HAP-1 (cell line): ENCODE measurements at regions not wholly inside any gene's neighbourhood (a gene's known extent, or its start where the extent isn't known, plus 50 kb on each side); places are given as distances from the start of the nearest gene placed in this dataset.

Experiments
- DNase-seq, 2 experiments: peaks; one replicate each; pipeline ENCODE4 v3.0.0-alpha.2; 2016 to 2020; ENCODE audit warnings: low spot score in 2 of 2
- H3K27me3 ChIP-seq: fragments of 250-450 bp; sonication (Bioruptor Pico); 2 replicates; pipeline ENCODE4 v1.5.1; 2020; ENCODE audit warnings: low read depth, mild to moderate bottlenecking, moderate library complexity
- H3K36me3 ChIP-seq: fragments of 250-450 bp; sonication (Bioruptor Pico); replicated peaks from 2 replicates; pipeline ENCODE4 v1.5.1; 2020; ENCODE audit warnings: mild to moderate bottlenecking
- H3K4me1 ChIP-seq: fragments of 250-450 bp; sonication (Bioruptor Pico); 2 replicates; pipeline ENCODE4 v1.5.1; 2020; ENCODE audit warnings: mild to moderate bottlenecking
- H3K4me3 ChIP-seq: fragments of 250-450 bp; sonication (Bioruptor Pico); 2 replicates; pipeline ENCODE4 v1.5.1; 2020; ENCODE audit warnings: mild to moderate bottlenecking, moderate library complexity
- H3K9me3 ChIP-seq: fragments of 250-450 bp; sonication (Bioruptor Pico); 2 replicates; pipeline ENCODE4 v1.5.1; 2020; ENCODE audit warnings: mild to moderate bottlenecking, moderate library complexity
- in situ Hi-C: fragments of 300-500 bp; cut with MboI; formaldehyde crosslinking; loops from 3 replicates; pipeline ENCODE4 v1.14.3; 2020; ENCODE audit warnings: low sequenced_read_pairs, inconsistent platforms, mixed read lengths

DNA sequence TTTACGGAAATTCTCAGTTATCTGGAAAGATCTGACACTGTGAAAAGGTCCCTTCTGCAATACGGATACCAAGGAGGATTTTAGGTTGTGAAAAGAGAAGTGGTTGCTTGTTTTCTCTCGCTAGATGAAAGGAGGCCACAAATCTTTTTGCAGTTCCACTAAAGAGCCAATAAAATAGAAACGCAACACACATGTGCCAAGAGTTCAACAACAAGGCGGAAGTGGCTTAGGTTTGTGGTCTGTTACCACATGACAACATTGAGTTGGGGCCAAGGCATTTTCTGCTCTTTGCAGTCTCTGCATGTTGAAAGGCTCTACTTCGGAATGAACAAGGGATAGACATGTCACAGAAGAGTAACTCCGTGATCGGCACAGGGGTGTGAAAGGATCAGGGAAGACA, 115.7 kb upstream of the OSR1 start:
- H3K4me3 ChIP-seq = no peak overlapping the region
- H3K4me1 ChIP-seq = no peaks in the 10 kb centered on the region
- DNase-seq = no peak
- H3K27me3 ChIP-seq = no peaks in the 10 kb centered on the region
- in situ Hi-C loops = no loop called here
- H3K36me3 ChIP-seq = no peaks in the 10 kb centered on the region
- no peaks in the 10 kb centered on the region for H3K9me3 ChIP-seq

GRCh38 chr2:19473350-19473749, 114.9 kb upstream of the OSR1 start:
- no peaks in the 10 kb centered on the region for H3K27me3 ChIP-seq

GRCh38 chr2:19472391-19472978, 114.1 kb upstream of the OSR1 start:
- DNase-seq = no peak
- Histone ChIP-seq H3K4me3 (no peak overlapping the region), H3K9me3 (no peaks in the 10 kb centered on the region), H3K36me3 (no peaks in the 10 kb centered on the region), H3K4me1 (no peaks in the 10 kb centered on the region), H3K27me3 (no peaks in the 10 kb centered on the region)
- in situ Hi-C loops = no loop called here

More at GRCh38 chr2:19473350-19473749, 114.9 kb upstream of the OSR1 start:
- Histone ChIP-seq H3K36me3 (no peaks in the 10 kb centered on the region), H3K9me3 (no peaks in the 10 kb centered on the region), H3K4me3 (no peak overlapping the region), H3K4me1 (no peaks in the 10 kb centered on the region)
- no peak for DNase-seq
- in situ Hi-C loops = no loop called here

DNA sequence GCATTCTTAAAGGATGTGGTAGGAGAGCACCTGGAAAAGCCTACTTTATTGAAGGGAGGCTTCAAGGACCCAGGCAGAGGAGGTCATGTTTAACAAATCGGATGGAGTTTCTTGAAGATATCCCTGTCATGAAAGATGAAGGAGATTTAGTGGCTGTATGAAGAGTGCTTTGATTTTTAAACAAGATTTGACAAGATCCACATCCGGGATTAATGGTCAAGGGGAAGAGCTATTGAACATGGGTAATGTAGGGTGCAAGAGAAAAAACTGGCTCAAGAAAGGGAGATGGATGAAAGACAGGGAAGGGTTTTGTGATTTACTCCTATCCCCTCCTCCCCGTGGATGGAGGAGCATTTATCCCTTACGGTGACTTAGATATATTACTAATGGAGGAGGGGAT, 113.1 kb upstream of the OSR1 start:
- in situ Hi-C loops = no loop called here
- DNase-seq = no peak
- Histone ChIP-seq H3K9me3 (no peaks in the 10 kb centered on the region), H3K4me1 (no peaks in the 10 kb centered on the region), H3K27me3 (no peaks in the 10 kb centered on the region), H3K36me3 (no peaks in the 10 kb centered on the region), H3K4me3 (no peak overlapping the region)

- H3K9me3 ChIP-seq = no peaks in the 10 kb centered on the region
- no peak overlapping the region for H3K4me3 ChIP-seq
- no peaks in the 10 kb centered on the region for H3K4me1 ChIP-seq
- no peaks in the 10 kb centered on the region for H3K36me3 ChIP-seq
- no peaks in the 10 kb centered on the region for H3K27me3 ChIP-seq
- in situ Hi-C loops = no loop called here
- DNase-seq = no peak
Observed at GRCh38 chr2:19465978-19466377, 107.6 kb upstream of the OSR1 start.

DNA sequence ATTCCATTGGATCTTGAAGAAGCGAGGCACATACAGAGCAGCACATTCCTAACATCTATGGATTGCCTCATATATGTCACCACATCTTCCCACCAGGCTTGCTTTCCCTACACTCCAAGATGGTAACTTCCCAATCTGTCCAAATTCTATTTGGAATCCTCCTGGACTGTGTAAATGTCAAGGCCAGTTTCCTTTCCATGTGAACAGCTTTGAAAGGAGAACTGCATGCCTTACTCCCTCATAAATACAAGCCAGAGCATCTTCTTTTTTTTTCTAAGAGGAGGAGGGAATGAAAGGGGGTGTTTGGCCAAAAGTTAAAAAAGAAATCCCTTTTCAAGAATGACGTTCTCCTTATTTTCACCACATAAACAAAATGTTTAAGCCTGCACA, 103.8 kb upstream of the OSR1 start:
- Histone ChIP-seq H3K9me3 (no peaks in the 10 kb centered on the region), H3K36me3 (no peaks in the 10 kb centered on the region), H3K4me3 (no peak overlapping the region), H3K27me3 (no peaks in the 10 kb centered on the region), H3K4me1 (no peaks in the 10 kb centered on the region)
- in situ Hi-C loops = no loop called here
- no peak for DNase-seq

GRCh38 chr2:19461504-19462255, 103.3 kb upstream of the OSR1 start:
- no peaks in the 10 kb centered on the region for H3K4me1 ChIP-seq
- H3K9me3 ChIP-seq = no peaks in the 10 kb centered on the region
- no peaks in the 10 kb centered on the region for H3K36me3 ChIP-seq
- DNase-seq = no peak
- no peaks in the 10 kb centered on the region for H3K27me3 ChIP-seq
- no peak overlapping the region for H3K4me3 ChIP-seq
- in situ Hi-C loops = no loop called here

GRCh38 chr2:19460761-19461160, 102.3 kb upstream of the OSR1 start:
- Histone ChIP-seq H3K4me3 (no peak overlapping the region), H3K36me3 (no peaks in the 10 kb centered on the region), H3K4me1 (no peaks in the 10 kb centered on the region), H3K27me3 (no peaks in the 10 kb centered on the region), H3K9me3 (no peaks in the 10 kb centered on the region)
- no peak for DNase-seq
- in situ Hi-C loops = no loop called here

- H3K4me1 ChIP-seq = no peaks in the 10 kb centered on the region
- DNase-seq = no peak
- no peaks in the 10 kb centered on the region for H3K36me3 ChIP-seq
- in situ Hi-C loops = no loop called here
- H3K9me3 ChIP-seq = no peaks in the 10 kb centered on the region
- no peaks in the 10 kb centered on the region for H3K27me3 ChIP-seq
- H3K4me3 ChIP-seq = no peak overlapping the region
Observed at GRCh38 chr2:19458427-19459003, 100.1 kb upstream of the OSR1 start.

GRCh38 chr2:19457809-19458208, 99.4 kb upstream of the OSR1 start:
- in situ Hi-C loops = no loop called here
- no peak overlapping the region for H3K4me3 ChIP-seq
- H3K4me1 ChIP-seq = no peaks in the 10 kb centered on the region
- DNase-seq = no peak
- no peaks in the 10 kb centered on the region for H3K36me3 ChIP-seq
- no peaks in the 10 kb centered on the region for H3K27me3 ChIP-seq
- H3K9me3 ChIP-seq = no peaks in the 10 kb centered on the region

- no peaks in the 10 kb centered on the region for H3K27me3 ChIP-seq
- H3K4me1 ChIP-seq = no peaks in the 10 kb centered on the region
- no peaks in the 10 kb centered on the region for H3K36me3 ChIP-seq
- in situ Hi-C loops = no loop called here
- no peak overlapping the region for H3K4me3 ChIP-seq
- no peak for DNase-seq
- H3K9me3 ChIP-seq = no peaks in the 10 kb centered on the region
Observed at GRCh38 chr2:19456705-19457309, 98.4 kb upstream of the OSR1 start.

- in situ Hi-C loops = no loop called here
- Histone ChIP-seq H3K4me3 (no peak overlapping the region), H3K4me1 (no peaks in the 10 kb centered on the region), H3K27me3 (no peaks in the 10 kb centered on the region), H3K36me3 (no peaks in the 10 kb centered on the region), H3K9me3 (no peaks in the 10 kb centered on the region)
- DNase-seq = no peak
Observed at GRCh38 chr2:19454125-19454524, 95.7 kb upstream of the OSR1 start.

- in situ Hi-C loops = no loop called here
- no peaks in the 10 kb centered on the region for H3K27me3 ChIP-seq
- no peak for DNase-seq
- H3K36me3 ChIP-seq = no peaks in the 10 kb centered on the region
- H3K4me3 ChIP-seq = no peak overlapping the region
- H3K4me1 ChIP-seq = no peaks in the 10 kb centered on the region
- H3K9me3 ChIP-seq = no peaks in the 10 kb centered on the region
Observed at GRCh38 chr2:19442731-19443130, 84.3 kb upstream of the OSR1 start.

- DNase-seq = no peak
- Histone ChIP-seq H3K27me3 (no peaks in the 10 kb centered on the region), H3K36me3 (no peaks in the 10 kb centered on the region), H3K4me1 (no peaks in the 10 kb centered on the region), H3K9me3 (no peaks in the 10 kb centered on the region), H3K4me3 (no peak overlapping the region)
- in situ Hi-C loops = no loop called here
Observed at GRCh38 chr2:19439081-19439480, 80.7 kb upstream of the OSR1 start.
